ENCODE measurements at regions not wholly inside any gene's neighbourhood (a gene's known extent, or its start where the extent isn't known, plus 50 kb on each side); places are given as distances from the start of the nearest gene placed in this dataset.

DNA sequence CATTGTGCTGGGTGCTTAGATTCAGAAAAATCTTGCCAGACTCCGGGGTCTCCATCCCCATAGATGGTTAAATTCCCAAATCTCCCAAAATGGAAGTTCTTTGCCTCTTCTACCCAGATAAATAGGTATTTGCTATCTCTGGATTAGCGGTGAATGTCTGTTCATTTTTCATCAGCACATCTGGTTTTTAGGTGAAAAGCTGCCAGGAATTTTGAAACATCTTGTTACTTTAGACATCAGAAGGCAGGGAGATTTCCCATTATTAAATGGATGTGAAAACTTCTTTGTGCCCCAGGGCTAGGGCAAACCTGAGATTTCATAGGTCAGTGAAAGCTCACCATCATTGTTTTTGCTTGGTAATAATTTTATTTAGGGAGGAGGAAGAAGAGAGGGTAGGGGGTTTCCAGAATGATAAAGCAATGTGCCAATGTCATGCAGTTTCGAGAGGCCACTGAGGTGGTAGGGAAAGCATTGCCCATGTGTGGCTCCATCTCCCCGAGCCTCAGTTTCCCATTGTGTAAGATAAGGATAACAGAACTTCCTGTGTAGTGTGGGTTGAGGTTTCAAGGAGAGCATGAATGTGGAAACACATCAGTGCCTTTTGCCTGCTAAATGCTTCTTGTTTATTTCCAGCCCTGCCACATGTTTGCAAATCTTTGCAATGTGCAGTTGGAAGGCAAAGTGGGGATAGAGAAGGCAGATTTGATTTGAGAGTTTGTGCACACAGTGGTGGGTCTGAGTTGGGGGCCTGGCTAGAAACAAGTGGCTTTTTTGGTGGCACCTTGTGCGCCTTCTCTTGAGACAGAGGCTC, 147.2 kb upstream of the KLF4 start:
- DNase-seq = no peak
- no peak overlapping the region for H2AFZ ChIP-seq (ENCODE audit: low read length)
- H3K4me1 Mint-ChIP-seq = peaks cover 34 to 46% of the 10 kb centered on the region in 2 experiments
- H3K23me2 ChIP-seq (ENCODE audit: insufficient read length, low read depth, low read length, poor library complexity, severe bottlenecking) = peaks cover 10% of the 10 kb centered on the region
- no peak overlapping the region for H3K18ac ChIP-seq (ENCODE audit: insufficient read length, low read depth, low read length)
- H3K9me3 ChIP-seq (ENCODE audit: control insufficient read depth, low read depth, low read length) = no peaks in the 10 kb centered on the region
- H2BK20ac ChIP-seq (ENCODE audit: low read depth, low read length, poor library complexity, severe bottlenecking) = no peak overlapping the region
- no peaks in the 10 kb centered on the region for H3K36me3 Mint-ChIP-seq (ENCODE audit: insufficient read depth in 1 of 3, low read depth in 3 of 3)
- peak overlapping the region; percentile 67; the same call in 1 of the 2 replicates for H3K14ac ChIP-seq (ENCODE audit: insufficient read depth, low read length)
- no peaks in the 10 kb centered on the region for H3K9me3 Mint-ChIP-seq
- H2AK5ac ChIP-seq (ENCODE audit: insufficient read length, low read length) = no peak overlapping the region
- H3K27ac Mint-ChIP-seq = no peak overlapping the region
- H4K91ac ChIP-seq (ENCODE audit: insufficient read length, low read depth, low read length) = no peak overlapping the region
- TF ChIP-seq, protein P1, sequence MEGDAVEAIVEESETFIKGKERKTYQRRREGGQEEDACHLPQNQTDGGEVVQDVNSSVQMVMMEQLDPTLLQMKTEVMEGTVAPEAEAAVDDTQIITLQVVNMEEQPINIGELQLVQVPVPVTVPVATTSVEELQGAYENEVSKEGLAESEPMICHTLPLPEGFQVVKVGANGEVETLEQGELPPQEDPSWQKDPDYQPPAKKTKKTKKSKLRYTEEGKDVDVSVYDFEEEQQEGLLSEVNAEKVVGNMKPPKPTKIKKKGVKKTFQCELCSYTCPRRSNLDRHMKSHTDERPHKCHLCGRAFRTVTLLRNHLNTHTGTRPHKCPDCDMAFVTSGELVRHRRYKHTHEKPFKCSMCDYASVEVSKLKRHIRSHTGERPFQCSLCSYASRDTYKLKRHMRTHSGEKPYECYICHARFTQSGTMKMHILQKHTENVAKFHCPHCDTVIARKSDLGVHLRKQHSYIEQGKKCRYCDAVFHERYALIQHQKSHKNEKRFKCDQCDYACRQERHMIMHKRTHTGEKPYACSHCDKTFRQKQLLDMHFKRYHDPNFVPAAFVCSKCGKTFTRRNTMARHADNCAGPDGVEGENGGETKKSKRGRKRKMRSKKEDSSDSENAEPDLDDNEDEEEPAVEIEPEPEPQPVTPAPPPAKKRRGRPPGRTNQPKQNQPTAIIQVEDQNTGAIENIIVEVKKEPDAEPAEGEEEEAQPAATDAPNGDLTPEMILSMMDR (conservative IDR thresholded peaks at IDR 0.05) = no peak
- no peak overlapping the region for H2BK12ac ChIP-seq (ENCODE audit: insufficient read length, low read depth, low read length)
- no peak overlapping the region for H2BK120ac ChIP-seq (ENCODE audit: low read depth, low read length, poor library complexity, severe bottlenecking)
- H3K27me3 Mint-ChIP-seq (ENCODE audit: low read depth) = peaks cover 36% of the 10 kb centered on the region
- no CpG with 5 or more reads among the region's 5 CpGs for WGBS (ENCODE audit: extremely low coverage, insufficient read length, low lambda C conversion rate)
- H4K8ac ChIP-seq (replicated peaks; ENCODE audit: insufficient read length, low read depth, low read length) = no peak overlapping the region
- no peak overlapping the region for H3K23ac ChIP-seq (ENCODE audit: insufficient read length, low read depth, low read length)
- no peaks in the 10 kb centered on the region for H3K79me1 ChIP-seq (ENCODE audit: insufficient read depth, low read depth, low read length, poor library complexity, severe bottlenecking)
- H2BK5ac ChIP-seq (ENCODE audit: insufficient read length, low read length) = no peak overlapping the region
- H3K4ac ChIP-seq (ENCODE audit: low read depth, low read length) = no peak overlapping the region
- H3K56ac ChIP-seq (ENCODE audit: insufficient read length, low read depth, low read length) = no peak overlapping the region
- no peak overlapping the region for H3K27ac ChIP-seq (ENCODE audit: insufficient read length, low read depth, low read length)
- H3K4me3 Mint-ChIP-seq = peak overlapping the region; percentile 49 to 66; a peak in 3 of 5 replicates
- no peak overlapping the region for H3T11ph ChIP-seq (ENCODE audit: low read length)
- no peaks in the 10 kb centered on the region for H4K20me1 ChIP-seq (ENCODE audit: control insufficient read depth, insufficient read depth, insufficient read length)
- H4K5ac ChIP-seq (ENCODE audit: insufficient read length, low read depth, low read length) = no peak overlapping the region
- peak overlapping the region; percentile 74 for H3K4me2 ChIP-seq (ENCODE audit: insufficient read depth, insufficient read length, low read length)
- peaks cover 15% of the 10 kb centered on the region for H3K4me1 ChIP-seq (ENCODE audit: insufficient read depth, low read length)
- H3K79me2 ChIP-seq (ENCODE audit: insufficient read depth, low read length) = no peaks in the 10 kb centered on the region
- H2BK15ac ChIP-seq (ENCODE audit: low read depth, low read length) = no peak overlapping the region
- H3K9ac ChIP-seq (ENCODE audit: extremely low read depth, insufficient read length, low read length) = no peak overlapping the region
- H3K27me3 ChIP-seq (ENCODE audit: insufficient read depth, low read length) = no peaks in the 10 kb centered on the region
